ENCODE measurements at regions not wholly inside any gene's neighbourhood (a gene's known extent, or its start where the extent isn't known, plus 50 kb on each side); places are given as distances from the start of the nearest gene placed in this dataset.

GRCh38 chr5:17816505-17816904 lies 182.2 kb downstream of the TAF11L14 start:
- CTCF ChIA-PET, result no interaction called here
- Histone ChIP-seq H3K27ac (ENCODE audit: extremely low read depth, low read depth, low read length) (no peak overlapping the region), H3K36me3 (ENCODE audit: control insufficient read depth in 2 of 2, insufficient read depth in 1 of 2, low read length in 2 of 2) (no peaks in the 10 kb centered on the region), H3K4me3 (ENCODE audit: low read depth, low read length) (no peak overlapping the region), H3K4me1 (ENCODE audit: control insufficient read depth, insufficient read depth, low read length) (no peaks in the 10 kb centered on the region), H3K9me3 (ENCODE audit: control insufficient read depth, insufficient read depth, low read depth, low read length) (no peaks in the 10 kb centered on the region)
- TF ChIP-seq REST (tag by site-specific recombination; IDR thresholded peaks at IDR 0.05), result no peak
- TF ChIP-seq CTCF (tag by site-specific recombination; IDR thresholded peaks at IDR 0.05), result no peak
- no peak for TF ChIP-seq ZNF558 (tag by site-specific recombination; IDR thresholded peaks at IDR 0.05)
- no peak for TF ChIP-seq ZNF529 (tag by site-specific recombination; IDR thresholded peaks at IDR 0.05; ENCODE audit: insufficient replicate concordance)
- TF ChIP-seq ZNF174 (tag by site-specific recombination; IDR thresholded peaks at IDR 0.05), result no peak
- TF ChIP-seq ZSCAN23 (tag by site-specific recombination; IDR thresholded peaks at IDR 0.05), result no peak
- no peak for TF ChIP-seq ZNF2 (tag by site-specific recombination; IDR thresholded peaks at IDR 0.05)
- no peak for TF ChIP-seq ZNF521 (tag by site-specific recombination; IDR thresholded peaks at IDR 0.05)
- TF ChIP-seq ZNF248 (tag by site-specific recombination; IDR thresholded peaks at IDR 0.05), result no peak
- no peak for TF ChIP-seq ZNF280D (tag by site-specific recombination; IDR thresholded peaks at IDR 0.05)
- no peak for TF ChIP-seq ZIC2 (tag by site-specific recombination; IDR thresholded peaks at IDR 0.05)
- TF ChIP-seq ZNF10 (tag by site-specific recombination; IDR thresholded peaks at IDR 0.05), result no peak
- no peak for TF ChIP-seq HOXC10 (CRISPR knock-in tag; IDR thresholded peaks at IDR 0.05)
- no peak for TF ChIP-seq ZNF114 (tag by site-specific recombination; IDR thresholded peaks at IDR 0.05)
- TF ChIP-seq ZNF596 (tag by site-specific recombination; IDR thresholded peaks at IDR 0.05), result no peak
- TF ChIP-seq GLIS2 (tag by site-specific recombination; IDR thresholded peaks at IDR 0.05), result no peak
- POLR2A ChIA-PET, result no interaction called here

DNA sequence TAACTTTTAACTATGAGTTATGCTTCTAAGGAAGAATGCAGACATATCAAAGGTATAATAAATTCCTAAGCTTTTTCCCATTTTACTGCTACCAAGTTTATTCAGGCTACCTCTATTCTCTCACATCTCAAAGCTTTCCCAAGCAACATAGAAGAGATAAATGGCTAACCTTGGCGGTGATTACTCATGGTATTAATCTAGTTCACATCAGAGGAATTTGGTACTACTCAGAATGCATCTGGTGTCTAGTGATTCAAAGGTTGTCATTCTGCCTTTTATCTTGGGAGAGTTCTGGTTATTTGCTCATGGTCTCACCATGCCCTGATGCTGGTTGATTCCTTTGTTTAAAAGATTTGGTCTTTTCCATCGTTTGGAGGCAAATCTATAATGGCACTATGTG lies 182.7 kb downstream of the TAF11L14 start:
- Histone ChIP-seq H3K36me3 (ENCODE audit: control insufficient read depth in 2 of 2, insufficient read depth in 1 of 2, low read length in 2 of 2) (no peaks in the 10 kb centered on the region), H3K9me3 (ENCODE audit: control insufficient read depth, insufficient read depth, low read depth, low read length) (no peaks in the 10 kb centered on the region), H3K27ac (ENCODE audit: extremely low read depth, low read depth, low read length) (no peak overlapping the region), H3K4me3 (ENCODE audit: low read depth, low read length) (no peak overlapping the region), H3K4me1 (ENCODE audit: control insufficient read depth, insufficient read depth, low read length) (no peaks in the 10 kb centered on the region)
- TF ChIP-seq ZBTB1 (tag by site-specific recombination; IDR thresholded peaks at IDR 0.05) (no peak), ZNF48 (tag by site-specific recombination; IDR thresholded peaks at IDR 0.05) (no peak), ZNF596 (tag by site-specific recombination; IDR thresholded peaks at IDR 0.05) (no peak), ZNF660 (tag by site-specific recombination; IDR thresholded peaks at IDR 0.05) (no peak), BCL11A (tag by site-specific recombination; IDR thresholded peaks at IDR 0.05; ENCODE audit: low read depth) (no peak), ZNF169 (tag by site-specific recombination; IDR thresholded peaks at IDR 0.05) (no peak), ZNF324 (tag by site-specific recombination; IDR thresholded peaks at IDR 0.05) (no peak)
- ChIA-PET CTCF (no interaction called here), POLR2A (no interaction called here)

Data from HEK293 (cell line).